H1 (cell line): ENCODE measurements at regions not wholly inside any gene's neighbourhood (a gene's known extent, or its start where the extent isn't known, plus 50 kb on each side); places are given as distances from the start of the nearest gene placed in this dataset.

Experiments used
- BCL11A ChIP-seq, 2 experiments: IDR thresholded peaks; one replicate each; pipeline ENCODE4 v1.6.1; 2011; ENCODE audit warnings: low read depth in 2 of 2, low read length in 2 of 2, mild to moderate bottlenecking in 2 of 2
- EZH2 ChIP-seq: fragments of 200-600 bp; sonication (generic); IDR thresholded peaks from 2 replicates; pipeline ENCODE4 v1.7.1; 2012; ENCODE audit warnings: low read depth, mild to moderate bottlenecking, moderate library complexity, low read length, inconsistent platforms; ENCODE audit not compliant: severe bottlenecking
- NRF1 ChIP-seq: IDR thresholded peaks from 2 replicates; pipeline ENCODE4 v1.6.1; 2011; ENCODE audit warnings: mild to moderate bottlenecking, low read depth, low read length, improper control_type of control experiment
- PHF8 ChIP-seq: fragments of 200-600 bp; sonication (generic); conservative IDR thresholded peaks from 2 replicates; pipeline ENCODE4 v1.7.1; 2012; ENCODE audit warnings: low read depth, mild to moderate bottlenecking, inconsistent platforms, low read length, moderate library complexity
- POLR2A ChIP-seq, 2 experiments: IDR thresholded peaks; 1 replicate in 1 of 2; 2 replicates in 1 of 2; pipeline ENCODE4 v1.6.1; 2011; ENCODE audit warnings: low read depth in 2 of 2, low read length in 2 of 2, mild to moderate bottlenecking in 2 of 2; ENCODE audit errors: control extremely low read depth in 1 of 2
- SP2 ChIP-seq: IDR thresholded peaks from 2 replicates; pipeline ENCODE4 v1.6.1; 2012; ENCODE audit warnings: mild to moderate bottlenecking, low read length, inconsistent platforms
- TF ChIP-seq, protein P1 (sequence below), 3 experiments: IDR thresholded peaks; 1 replicate in 2 of 3; 2 replicates in 1 of 3; pipeline versions ENCODE4 v1.5.1 to v1.6.1; 2011; ENCODE audit warnings: low read length in 3 of 3, mild to moderate bottlenecking in 3 of 3, inconsistent platforms in 2 of 3, low read depth in 1 of 3, moderate library complexity in 1 of 3; ENCODE audit not compliant: insufficient read depth in 1 of 3; ENCODE audit errors: control extremely low read depth in 1 of 3
- TF ChIP-seq, protein P2 (sequence below): IDR thresholded peaks from 2 replicates; pipeline ENCODE4 v1.6.1; 2012; ENCODE audit warnings: inconsistent platforms

DNA sequence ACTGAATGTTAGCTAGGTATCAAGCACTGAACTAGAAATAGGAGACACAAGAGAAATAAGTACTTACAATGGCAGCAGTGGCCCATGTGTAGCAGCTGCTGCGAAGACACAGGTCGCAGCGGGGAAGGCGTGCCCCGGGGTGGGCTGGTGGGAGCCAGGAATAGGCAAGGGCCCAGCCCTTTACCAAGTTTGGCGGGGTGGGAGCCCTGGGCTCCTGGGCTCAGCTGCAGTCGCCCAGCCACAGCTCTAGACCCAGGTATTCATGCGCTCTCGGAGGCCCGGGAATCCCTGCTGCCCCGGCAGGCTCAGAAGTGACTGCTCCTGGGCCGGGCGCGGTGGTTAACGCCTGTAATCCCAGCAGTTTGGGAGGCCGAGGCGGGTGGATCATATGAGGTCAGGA, 1287.3 kb downstream of the CNTNAP5 start:
- TF ChIP-seq POLR2A (IDR thresholded peaks at IDR 0.05; ENCODE audit: control extremely low read depth in 1 of 2, low read depth in 2 of 2, low read length in 2 of 2): no peak
- TF ChIP-seq, protein P1, sequence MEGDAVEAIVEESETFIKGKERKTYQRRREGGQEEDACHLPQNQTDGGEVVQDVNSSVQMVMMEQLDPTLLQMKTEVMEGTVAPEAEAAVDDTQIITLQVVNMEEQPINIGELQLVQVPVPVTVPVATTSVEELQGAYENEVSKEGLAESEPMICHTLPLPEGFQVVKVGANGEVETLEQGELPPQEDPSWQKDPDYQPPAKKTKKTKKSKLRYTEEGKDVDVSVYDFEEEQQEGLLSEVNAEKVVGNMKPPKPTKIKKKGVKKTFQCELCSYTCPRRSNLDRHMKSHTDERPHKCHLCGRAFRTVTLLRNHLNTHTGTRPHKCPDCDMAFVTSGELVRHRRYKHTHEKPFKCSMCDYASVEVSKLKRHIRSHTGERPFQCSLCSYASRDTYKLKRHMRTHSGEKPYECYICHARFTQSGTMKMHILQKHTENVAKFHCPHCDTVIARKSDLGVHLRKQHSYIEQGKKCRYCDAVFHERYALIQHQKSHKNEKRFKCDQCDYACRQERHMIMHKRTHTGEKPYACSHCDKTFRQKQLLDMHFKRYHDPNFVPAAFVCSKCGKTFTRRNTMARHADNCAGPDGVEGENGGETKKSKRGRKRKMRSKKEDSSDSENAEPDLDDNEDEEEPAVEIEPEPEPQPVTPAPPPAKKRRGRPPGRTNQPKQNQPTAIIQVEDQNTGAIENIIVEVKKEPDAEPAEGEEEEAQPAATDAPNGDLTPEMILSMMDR (IDR thresholded peaks at IDR 0.05; ENCODE audit: control extremely low read depth in 1 of 3, insufficient read depth in 1 of 3, low read depth in 1 of 3, low read length in 3 of 3): no peak
- TF ChIP-seq PHF8: no peak
- TF ChIP-seq, protein P2, sequence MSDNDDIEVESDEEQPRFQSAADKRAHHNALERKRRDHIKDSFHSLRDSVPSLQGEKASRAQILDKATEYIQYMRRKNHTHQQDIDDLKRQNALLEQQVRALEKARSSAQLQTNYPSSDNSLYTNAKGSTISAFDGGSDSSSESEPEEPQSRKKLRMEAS: no peak
- no peak for TF ChIP-seq BCL11A (IDR thresholded peaks at IDR 0.05; ENCODE audit: low read depth in 2 of 2, low read length in 2 of 2)
- TF ChIP-seq EZH2: no peak
- no peak for TF ChIP-seq NRF1
- TF ChIP-seq SP2: no peak
